ENCODE measurements at regions not wholly inside any gene's neighbourhood (a gene's known extent, or its start where the extent isn't known, plus 50 kb on each side); places are given as distances from the start of the nearest gene placed in this dataset.

DNA sequence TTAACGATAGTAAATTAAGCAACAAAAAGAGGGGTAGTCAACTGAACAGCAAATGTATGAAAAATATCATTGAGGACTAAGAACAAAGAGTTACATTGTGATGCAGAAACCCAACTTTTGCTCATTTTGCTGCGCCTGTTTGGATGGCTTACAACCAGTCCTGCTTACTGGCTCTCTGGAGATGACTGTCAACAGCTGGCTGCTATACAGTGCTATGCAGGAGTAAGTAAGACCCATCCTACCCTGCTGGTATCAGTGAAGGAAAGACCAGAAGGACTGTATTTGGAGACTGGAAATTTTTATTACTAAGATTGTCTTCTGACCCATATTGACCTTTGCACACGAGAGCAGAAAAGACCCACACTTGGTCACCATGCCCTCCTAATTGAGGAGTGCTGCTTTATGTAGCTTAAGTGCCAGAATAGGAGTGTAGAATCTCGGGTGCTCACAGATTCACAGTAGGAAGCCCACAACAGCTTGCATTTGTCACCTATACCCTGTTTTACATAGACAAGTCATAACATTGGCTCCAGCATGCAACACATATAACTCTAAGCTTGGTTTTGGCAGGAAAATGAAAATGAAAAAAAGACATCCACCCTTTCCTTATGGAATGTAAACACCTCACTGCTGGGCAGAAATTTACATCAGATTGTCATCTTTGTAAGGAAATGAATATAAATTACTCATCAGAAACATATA lies 1915.0 kb upstream of the CELF4 start:
- no peak for FAIRE-seq
- TF ChIP-seq EZH2 (IDR thresholded peaks at IDR 0.05; ENCODE audit: borderline replicate concordance, low read depth, low read length, severe bottlenecking) (no peak), JUN (IDR thresholded peaks at IDR 0.05; ENCODE audit: borderline replicate concordance, insufficient read depth, insufficient read length, low read depth) (no peak)
- no peak overlapping the region for H3K27ac ChIP-seq (ENCODE audit: insufficient read depth, low read depth, low read length)
- no peak overlapping the region for H2AFZ ChIP-seq (ENCODE audit: low read depth, low read length)
- H3K4me1 ChIP-seq (ENCODE audit: control insufficient read depth, extremely low read depth, insufficient read depth, low read length) = no peaks in the 10 kb centered on the region
- DNase-seq (ENCODE audit: low read depth, low spot score) = peak; percentile 19
- H3K79me2 ChIP-seq (ENCODE audit: control insufficient read depth, insufficient read depth, low read length) = no peaks in the 10 kb centered on the region
- H3K9ac ChIP-seq (replicated peaks; ENCODE audit: extremely low read depth, insufficient read depth, low read length) = no peak overlapping the region
- H3K4me3 ChIP-seq (replicated peaks in 1 of 3; ENCODE audit: insufficient read depth in 1 of 3, low read depth in 1 of 3, low read length in 3 of 3) = no peak overlapping the region
- intact Hi-C loops (cut with micrococcal nuclease) = no loop called here
- no peaks in the 10 kb centered on the region for H4K20me1 ChIP-seq (replicated peaks; ENCODE audit: control insufficient read depth, extremely low read depth, insufficient read depth, low read length)
- H3K9me1 ChIP-seq (replicated peaks; ENCODE audit: control insufficient read depth, extremely low read depth, insufficient read depth, low read length) = no peaks in the 10 kb centered on the region
- H3K36me3 ChIP-seq (ENCODE audit: control insufficient read depth in 2 of 2, extremely low read depth in 1 of 2, insufficient read depth in 2 of 2, low read length in 2 of 2) = no peaks in the 10 kb centered on the region
- no peaks in the 10 kb centered on the region for H3K9me3 ChIP-seq (replicated peaks; ENCODE audit: control insufficient read depth, insufficient read depth, low read length)
- dilution Hi-C loops (cut with MboI; ENCODE audit: extremely low pct_ligation_motif_present, low sequenced_read_pairs) = no loop called here
- POLR2A ChIA-PET = no interaction called here
- no peaks in the 10 kb centered on the region for H3K27me3 ChIP-seq (ENCODE audit: control insufficient read depth in 2 of 2, insufficient read depth in 2 of 2, low read length in 2 of 2)
- CTCF ChIA-PET = interaction anchor here (1.3 kb wide), 1 partner anchor 15 kb away, joined by 4 read pairs; no protein-coding TSS in a partner anchor
- BruUV-seq (replicated peaks) = no TSS peak
- no peak overlapping the region for H3K4me2 ChIP-seq (ENCODE audit: insufficient read depth, low read length)

- no peaks in the 10 kb centered on the region for H4K20me1 ChIP-seq (replicated peaks; ENCODE audit: control insufficient read depth, extremely low read depth, insufficient read depth, low read length)
- intact Hi-C loops (cut with micrococcal nuclease) = loop anchor here (10.0 kb wide), 1 partner anchor 409 kb away; no protein-coding TSS in a partner anchor
- FAIRE-seq = no peak
Observed at GRCh38 chr18:39464006-39464405, 1898.4 kb upstream of the CELF4 start.

More at GRCh38 chr18:39464006-39464405, 1898.4 kb upstream of the CELF4 start:
- H3K27me3 ChIP-seq (ENCODE audit: control insufficient read depth in 2 of 2, insufficient read depth in 2 of 2, low read length in 2 of 2) = no peaks in the 10 kb centered on the region
- no peak overlapping the region for H3K4me3 ChIP-seq (replicated peaks in 1 of 3; ENCODE audit: insufficient read depth in 1 of 3, low read depth in 1 of 3, low read length in 3 of 3)
- no TSS peak for BruUV-seq (replicated peaks)
- peak; percentile 16 for DNase-seq (ENCODE audit: low read depth, low spot score)
- no peaks in the 10 kb centered on the region for H3K9me1 ChIP-seq (replicated peaks; ENCODE audit: control insufficient read depth, extremely low read depth, insufficient read depth, low read length)
- dilution Hi-C loops (cut with MboI; ENCODE audit: extremely low pct_ligation_motif_present, low sequenced_read_pairs) = no loop called here
- H3K9ac ChIP-seq (replicated peaks; ENCODE audit: extremely low read depth, insufficient read depth, low read length) = no peak overlapping the region
- no peak overlapping the region for H3K4me2 ChIP-seq (ENCODE audit: insufficient read depth, low read length)
- POLR2A ChIA-PET = no interaction called here
- peaks cover 17% of the 10 kb centered on the region for H3K4me1 ChIP-seq (ENCODE audit: control insufficient read depth, extremely low read depth, insufficient read depth, low read length)
- no peaks in the 10 kb centered on the region for H3K36me3 ChIP-seq (ENCODE audit: control insufficient read depth in 2 of 2, extremely low read depth in 1 of 2, insufficient read depth in 2 of 2, low read length in 2 of 2)
- TF ChIP-seq JUN (IDR thresholded peaks at IDR 0.05; ENCODE audit: borderline replicate concordance, insufficient read depth, insufficient read length, low read depth) = no peak
- TF ChIP-seq FOS (IDR thresholded peaks at IDR 0.05; ENCODE audit: borderline replicate concordance, insufficient read depth, low read length) = no peak
- TF ChIP-seq, protein P1, sequence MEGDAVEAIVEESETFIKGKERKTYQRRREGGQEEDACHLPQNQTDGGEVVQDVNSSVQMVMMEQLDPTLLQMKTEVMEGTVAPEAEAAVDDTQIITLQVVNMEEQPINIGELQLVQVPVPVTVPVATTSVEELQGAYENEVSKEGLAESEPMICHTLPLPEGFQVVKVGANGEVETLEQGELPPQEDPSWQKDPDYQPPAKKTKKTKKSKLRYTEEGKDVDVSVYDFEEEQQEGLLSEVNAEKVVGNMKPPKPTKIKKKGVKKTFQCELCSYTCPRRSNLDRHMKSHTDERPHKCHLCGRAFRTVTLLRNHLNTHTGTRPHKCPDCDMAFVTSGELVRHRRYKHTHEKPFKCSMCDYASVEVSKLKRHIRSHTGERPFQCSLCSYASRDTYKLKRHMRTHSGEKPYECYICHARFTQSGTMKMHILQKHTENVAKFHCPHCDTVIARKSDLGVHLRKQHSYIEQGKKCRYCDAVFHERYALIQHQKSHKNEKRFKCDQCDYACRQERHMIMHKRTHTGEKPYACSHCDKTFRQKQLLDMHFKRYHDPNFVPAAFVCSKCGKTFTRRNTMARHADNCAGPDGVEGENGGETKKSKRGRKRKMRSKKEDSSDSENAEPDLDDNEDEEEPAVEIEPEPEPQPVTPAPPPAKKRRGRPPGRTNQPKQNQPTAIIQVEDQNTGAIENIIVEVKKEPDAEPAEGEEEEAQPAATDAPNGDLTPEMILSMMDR (IDR thresholded peaks at IDR 0.05; ENCODE audit: extremely low read depth in 1 of 2, insufficient read depth in 1 of 2, low read depth in 1 of 2, low read length in 2 of 2) = no peak
- H3K27ac ChIP-seq (ENCODE audit: insufficient read depth, low read depth, low read length) = no peak overlapping the region
- H3K79me2 ChIP-seq (ENCODE audit: control insufficient read depth, insufficient read depth, low read length) = no peaks in the 10 kb centered on the region
- H2AFZ ChIP-seq (ENCODE audit: low read depth, low read length) = no peak overlapping the region
- H3K9me3 ChIP-seq (replicated peaks; ENCODE audit: control insufficient read depth, insufficient read depth, low read length) = no peaks in the 10 kb centered on the region
- CTCF ChIA-PET = interaction anchor here (1.0 to 1.4 kb wide), 2 partner anchors 8 to 10 kb away, joined by 4 read pairs; no protein-coding TSS in a partner anchor

All from endothelial cell of umbilical vein (primary cell).